ENCODE measurements at regions not wholly inside any gene's neighbourhood (a gene's known extent, or its start where the extent isn't known, plus 50 kb on each side); places are given as distances from the start of the nearest gene placed in this dataset.

GRCh38 chr5:173527671-173528070 lies 88.8 kb downstream of the BOD1 start:
- no peak for DNase-seq

GRCh38 chr5:173524136-173524535 lies 92.3 kb downstream of the BOD1 start:
- no peak for DNase-seq

DNA sequence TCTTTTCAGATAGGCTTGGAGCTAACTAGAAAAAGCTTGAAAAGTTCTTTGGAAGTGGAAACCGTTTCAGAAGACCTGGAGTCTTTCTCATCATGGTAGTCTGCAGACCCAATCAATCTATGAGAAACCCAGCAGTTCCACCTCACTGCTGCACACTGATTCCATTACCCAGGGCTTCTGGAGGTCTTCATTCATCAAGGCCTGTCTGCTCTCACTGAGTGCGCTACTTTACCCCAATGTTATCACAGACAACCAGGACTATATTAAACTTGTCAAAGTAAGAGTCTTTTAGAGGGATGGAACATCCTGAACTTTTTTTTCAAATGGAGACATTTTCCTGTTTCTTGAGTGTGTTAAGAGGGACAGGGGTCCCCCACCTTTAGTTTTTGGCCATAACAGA lies 93.1 kb downstream of the BOD1 start:
- DNase-seq = no peak

DNA sequence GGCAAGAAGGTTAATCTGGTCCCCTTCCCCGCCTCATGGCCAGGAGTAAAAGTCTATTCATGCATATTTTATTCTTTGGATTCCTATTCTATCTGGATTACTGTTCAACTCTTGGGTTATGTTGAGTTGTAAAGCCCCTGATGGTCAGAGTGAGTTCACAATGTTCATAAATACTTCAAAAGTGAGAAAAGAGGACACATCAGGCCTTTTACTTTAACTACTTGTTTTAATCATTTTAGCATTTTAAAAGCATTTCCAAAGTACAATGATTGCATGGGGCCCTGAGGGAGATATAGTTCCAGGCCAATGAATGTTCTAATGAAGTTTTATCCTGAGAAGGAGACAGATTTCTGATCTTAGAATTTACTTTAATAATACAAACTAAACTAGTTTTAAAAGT lies 93.9 kb downstream of the BOD1 start:
- DNase-seq = no peak

GRCh38 chr5:173518856-173519255 lies 97.6 kb downstream of the BOD1 start:
- DNase-seq = no peak

DNA sequence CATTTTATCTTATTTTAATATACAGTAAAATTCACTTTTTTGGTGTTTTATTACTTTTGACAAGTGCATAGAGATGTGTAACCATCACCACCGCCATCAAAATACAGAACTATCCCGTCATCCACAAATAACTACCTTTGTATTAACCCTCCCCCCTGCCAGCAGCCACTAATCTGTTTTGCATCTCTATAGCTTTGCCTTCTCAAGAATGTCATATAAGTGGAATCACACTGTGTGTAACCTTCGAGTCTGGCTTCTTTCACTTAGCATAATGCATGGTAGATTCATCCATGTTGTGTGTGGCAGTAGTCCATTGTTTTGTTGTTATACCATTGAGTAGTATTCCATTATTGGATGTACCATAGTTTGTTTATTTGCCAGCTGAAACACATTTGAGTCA lies 98.8 kb downstream of the BOD1 start:
- DNase-seq = no peak

DNA sequence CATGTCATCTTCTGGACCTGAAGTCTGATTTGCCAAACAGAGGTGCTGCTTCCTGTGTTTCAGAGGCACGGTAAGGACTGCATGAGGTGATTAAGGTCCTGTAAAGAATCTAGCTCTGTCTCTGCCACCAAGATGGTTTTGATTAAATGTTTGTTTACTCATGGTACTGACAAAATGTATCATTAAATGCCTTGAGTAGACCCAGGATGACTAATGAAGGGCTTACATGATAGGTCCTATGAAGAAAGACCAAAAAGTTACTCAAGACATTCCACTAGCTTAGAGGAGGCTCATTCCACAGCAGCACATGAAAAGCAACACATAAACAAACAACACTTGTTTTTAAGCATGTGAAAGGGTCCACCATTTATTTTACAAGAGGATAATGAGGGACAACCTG lies 100.9 kb downstream of the BOD1 start:
- no peak for DNase-seq

DNA sequence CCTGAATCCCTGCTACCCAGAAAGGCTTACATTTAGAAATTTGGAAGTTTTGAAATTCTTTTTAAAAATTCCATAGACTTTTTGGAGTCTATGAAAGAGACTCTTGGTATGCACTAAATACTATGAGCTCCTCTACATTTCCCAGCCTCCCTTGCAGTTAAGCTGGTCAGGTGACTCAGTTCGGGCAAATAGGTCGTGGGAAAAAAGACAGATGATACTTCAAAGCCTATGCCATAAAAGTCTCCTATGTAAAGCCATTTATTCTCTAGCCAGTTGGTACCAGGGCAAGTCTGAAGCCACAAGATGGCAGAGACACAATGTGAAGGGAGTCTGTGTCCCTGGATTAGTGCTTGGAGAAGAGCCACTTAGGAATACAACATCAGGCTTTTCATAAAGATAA lies 101.8 kb downstream of the BOD1 start:
- DNase-seq = no peak

DNA sequence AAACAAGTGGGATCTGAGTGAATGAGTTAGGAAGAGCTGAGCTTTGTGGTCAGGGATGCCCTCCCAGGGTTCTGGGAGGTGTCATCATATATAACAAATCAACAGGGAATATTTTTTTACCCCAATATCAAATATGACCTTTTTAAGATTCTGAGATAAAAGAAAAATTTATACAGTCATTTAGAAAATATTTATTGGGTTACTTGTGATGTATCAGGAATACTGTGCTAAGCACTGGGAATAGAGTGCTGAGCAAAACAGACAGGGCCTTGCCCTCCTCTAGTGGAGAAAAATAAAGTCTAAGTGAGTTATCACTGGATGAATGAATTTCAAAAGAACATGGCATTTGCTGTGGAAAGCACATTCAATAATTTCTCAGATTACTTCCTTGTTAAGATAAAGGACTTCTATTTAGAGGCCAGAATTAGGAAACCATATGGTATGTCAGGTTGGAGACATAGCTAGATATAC lies 102.9 kb downstream of the BOD1 start:
- no peak for DNase-seq

DNA sequence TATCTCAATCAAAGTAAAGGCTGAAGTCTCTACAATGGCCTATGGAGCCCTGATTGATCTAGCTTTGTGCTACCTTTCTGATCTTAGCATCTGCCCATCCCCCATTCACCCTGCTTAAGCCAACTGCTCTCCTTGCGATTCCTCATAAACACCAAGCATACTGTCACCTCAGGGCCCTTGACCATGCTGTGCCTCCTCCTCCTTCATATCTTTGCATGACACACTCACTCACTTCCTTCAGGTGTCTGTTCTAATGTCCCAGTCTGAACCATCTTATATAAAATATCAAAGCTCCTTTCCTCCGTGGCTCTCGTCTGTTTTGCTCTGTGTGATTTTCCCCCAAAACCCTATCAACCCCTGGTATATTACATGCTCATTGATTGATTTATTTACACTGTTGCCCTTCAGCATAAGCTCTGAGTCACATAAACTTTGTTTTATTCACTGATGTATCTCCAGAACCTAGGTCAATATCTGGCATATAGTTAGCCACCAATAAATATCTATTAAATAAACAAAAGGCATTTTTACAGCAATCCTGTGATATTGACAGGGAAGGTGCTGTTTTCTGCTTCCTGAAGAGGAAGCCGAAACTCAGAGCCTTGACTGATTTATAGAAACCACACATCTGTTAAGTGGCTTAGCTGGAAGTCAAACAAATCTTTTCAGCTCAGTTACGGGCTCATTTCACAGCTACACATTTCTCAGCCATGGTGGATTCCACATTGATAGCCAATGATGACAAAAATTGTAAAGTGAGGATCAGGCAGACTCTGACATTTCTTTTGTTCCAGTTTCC lies 103.6 kb downstream of the BOD1 start:
- no peak for DNase-seq

DNA sequence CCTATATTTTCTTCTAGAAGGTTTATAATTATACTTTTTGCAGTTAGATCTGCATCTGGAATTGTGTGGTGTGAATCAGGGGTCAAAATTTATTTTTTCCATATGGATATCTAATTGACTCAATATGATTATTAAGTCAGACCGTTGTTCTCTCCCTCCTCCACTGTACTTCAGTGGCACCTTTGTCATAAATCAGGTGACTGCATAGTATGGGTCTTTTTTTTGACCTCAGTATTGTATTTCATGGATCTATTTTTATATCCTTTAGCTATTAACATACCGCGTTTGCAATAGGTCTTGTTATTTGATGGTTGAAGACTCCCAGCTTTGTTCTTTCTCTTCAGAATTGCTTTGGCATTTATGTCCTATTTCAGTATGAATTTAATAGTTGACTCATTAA lies 107.4 kb downstream of the BOD1 start:
- DNase-seq = no peak

GRCh38 chr5:173507171-173507570 lies 109.3 kb downstream of the BOD1 start:
- no peak for DNase-seq

- DNase-seq = no peak
These were observed 110.8 kb downstream of the BOD1 start for GRCh38 chr5:173505634-173506033.

- no peak for DNase-seq
These were observed 114.5 kb downstream of the BOD1 start for GRCh38 chr5:173501922-173502321.

DNA sequence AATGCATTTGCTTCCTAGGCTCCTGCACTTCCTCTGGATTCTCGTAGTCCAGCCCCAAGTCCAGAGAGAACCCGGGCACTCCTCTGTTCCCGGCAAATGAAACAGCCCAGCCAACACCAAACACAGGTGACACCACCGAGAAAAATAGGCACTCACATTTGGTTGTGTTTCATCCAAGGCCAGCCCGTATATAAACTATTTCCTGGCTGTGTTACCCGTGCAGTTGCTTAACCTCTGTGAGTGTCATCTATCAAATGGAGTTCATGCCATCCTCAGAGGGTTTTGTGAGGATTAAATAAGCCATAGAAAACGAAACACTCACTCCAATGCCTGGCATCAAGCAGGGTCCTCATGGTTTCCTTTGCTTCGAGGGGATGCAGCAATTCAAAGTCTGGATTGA lies 115.2 kb downstream of the BOD1 start:
- no peak for DNase-seq

DNA sequence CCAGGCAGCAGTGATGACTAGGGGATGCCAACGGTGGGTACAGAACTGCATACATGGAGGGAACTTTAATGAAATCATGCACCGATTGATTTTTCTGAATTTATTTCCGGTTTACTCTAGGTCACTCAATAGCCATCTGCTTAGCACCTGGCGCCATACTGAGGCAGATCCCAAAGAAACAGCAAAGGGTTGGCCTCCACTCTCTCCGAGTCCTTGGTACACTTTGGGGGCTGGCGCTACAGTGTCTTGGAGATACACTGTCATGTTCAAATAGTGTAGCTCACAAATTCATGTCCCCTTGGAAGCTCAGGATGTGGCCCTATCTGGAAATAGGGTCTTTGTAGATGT lies 116.3 kb downstream of the BOD1 start:
- no peak for DNase-seq

- DNase-seq = peak; percentile 27
These were observed 116.8 kb downstream of the BOD1 start for GRCh38 chr5:173499471-173500212.

DNA sequence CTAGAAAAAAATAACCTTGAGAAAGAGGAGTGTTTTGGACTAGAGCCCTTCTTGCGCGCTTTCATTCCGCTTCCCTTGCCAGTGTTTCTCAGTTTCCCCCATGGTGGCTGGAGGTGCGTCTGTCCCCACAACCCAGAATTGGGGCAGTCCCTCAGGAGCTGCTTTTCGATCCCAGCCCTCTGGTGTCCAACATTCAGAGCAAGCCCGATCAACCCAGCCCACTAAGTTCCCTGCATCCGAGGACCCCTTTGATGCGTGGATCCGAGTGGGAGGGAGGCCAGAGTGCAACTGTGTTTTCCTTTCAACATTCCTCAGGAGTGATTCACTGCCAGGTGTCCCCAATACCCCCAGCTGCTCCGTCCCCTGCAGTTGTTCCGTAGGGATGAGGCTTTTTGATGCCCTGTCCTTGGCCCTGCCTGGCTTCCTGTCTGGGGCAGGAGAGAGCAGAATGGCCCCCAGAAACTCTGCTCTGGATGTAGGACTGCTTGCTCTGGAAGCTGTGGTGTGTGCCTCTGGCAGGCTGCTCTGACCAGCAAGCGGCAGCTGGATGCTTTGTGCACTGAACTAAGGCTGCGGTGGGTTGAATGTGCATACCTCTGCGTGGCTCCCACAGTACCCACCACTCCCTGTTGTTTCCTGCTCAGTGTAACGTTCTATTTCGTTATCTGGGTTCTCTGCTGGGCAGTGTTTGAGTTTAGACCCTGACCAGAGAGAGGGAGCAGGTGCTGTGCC lies 117.5 kb downstream of the BOD1 start:
- DNase-seq = no peak

- DNase-seq = no peak
These were observed 118.2 kb downstream of the BOD1 start for GRCh38 chr5:173498286-173498685.

GRCh38 chr5:173497685-173498084 lies 118.8 kb downstream of the BOD1 start:
- no peak for DNase-seq

GRCh38 chr5:173496883-173497255 lies 119.6 kb downstream of the BOD1 start:
- no peak for DNase-seq

GRCh38 chr5:173496129-173496882 lies 120.1 kb downstream of the BOD1 start:
- no peak for DNase-seq

DNA sequence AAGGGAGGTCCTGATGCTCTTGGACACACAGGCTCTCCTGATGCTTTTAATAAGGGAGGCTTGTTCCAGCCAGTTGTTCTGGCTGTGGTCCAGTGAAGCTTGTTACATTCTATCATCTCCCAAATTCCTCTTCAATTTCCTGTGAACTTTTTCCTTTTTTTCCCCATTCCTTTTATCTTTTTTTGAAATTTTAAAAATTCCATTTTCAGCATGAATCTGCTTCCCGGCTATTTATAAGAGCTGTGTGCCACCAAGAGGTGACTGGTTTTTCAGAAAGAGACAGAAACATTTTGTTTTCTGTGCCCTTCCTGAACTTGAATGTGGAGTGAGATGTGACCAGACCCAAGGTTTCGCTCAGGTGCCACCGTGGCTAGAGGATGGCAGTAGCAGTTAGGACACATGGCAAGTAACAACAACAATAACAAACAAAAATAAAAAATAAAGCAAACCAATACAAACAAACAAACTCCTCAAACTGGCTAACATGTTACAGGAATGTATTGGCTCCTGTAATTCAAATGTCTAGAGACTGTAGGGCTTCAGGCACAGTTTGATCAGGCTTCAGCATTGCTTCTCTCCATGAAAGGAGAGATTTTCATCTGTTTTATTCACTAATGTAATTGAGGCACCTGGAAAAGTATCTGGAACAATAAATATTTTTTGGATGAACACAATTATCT lies 121.1 kb downstream of the BOD1 start:
- DNase-seq = no peak
